Jurkat, Clone E6-1 (cell line): ENCODE measurements at regions not wholly inside any gene's neighbourhood (a gene's known extent, or its start where the extent isn't known, plus 50 kb on each side); places are given as distances from the start of the nearest gene placed in this dataset.
"Not testable (repeated sequence)": the region's sequence is repeated elsewhere in the genome, so short reads cannot be mapped to it uniquely, and the experiment has no call there.

Experiments
- DNase-seq: peaks from one replicate; pipeline ENCODE4 v3.0.0-alpha.2; 2011; ENCODE audit warnings: low read depth, low spot score
- H3K4me3 ChIP-seq: 2 replicates; pipeline ENCODE4 v1.5.1; 2011; ENCODE audit warnings: mild to moderate bottlenecking, low read length, control low read depth, moderate library complexity

DNA sequence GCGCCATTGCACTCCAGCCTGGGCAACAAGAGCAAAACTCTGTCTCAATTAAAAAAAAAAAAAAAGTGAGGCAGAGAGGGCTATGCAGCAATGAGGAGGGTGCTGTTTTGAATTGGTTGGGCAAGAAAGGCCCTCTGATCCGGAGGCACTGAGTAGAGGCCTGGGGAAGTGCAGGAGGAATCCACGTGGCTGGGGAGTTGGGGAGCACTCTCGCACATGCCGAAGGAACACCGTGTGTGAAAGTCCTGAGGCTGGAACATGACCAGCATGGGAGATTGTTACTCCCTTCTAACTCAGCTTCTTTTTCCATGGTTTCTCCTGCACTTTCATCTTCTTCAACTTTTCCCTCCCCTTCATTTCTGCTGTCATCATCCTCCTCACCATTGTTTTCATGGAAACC is 347.9 kb upstream of the HS6ST1 start:
- DNase-seq = no peak

DNA sequence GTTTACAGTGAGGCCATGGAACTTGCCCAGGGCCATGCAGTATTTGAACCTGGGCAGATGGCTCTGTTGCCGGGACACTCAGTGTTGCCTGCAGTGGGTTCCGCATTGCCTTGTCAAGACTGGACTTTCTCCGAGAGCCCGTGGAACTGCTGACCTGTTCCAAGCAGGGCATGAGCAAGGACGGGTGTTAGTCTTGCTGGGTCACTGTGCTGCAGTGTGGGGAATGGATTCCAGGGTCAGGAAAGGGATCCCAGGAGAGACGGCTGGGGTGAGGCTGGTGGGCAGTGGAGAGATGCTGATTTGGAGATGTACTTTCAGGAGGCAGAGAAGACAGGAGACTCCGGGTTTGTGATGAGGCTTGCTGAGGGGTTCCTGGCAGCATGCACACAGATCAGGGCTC is 348.7 kb upstream of the HS6ST1 start:
- DNase-seq = no peak
- H3K4me3 ChIP-seq = no peak overlapping the region

More for the DNA sequence above, 347.9 kb upstream of the HS6ST1 start:
- H3K4me3 ChIP-seq = no peak overlapping the region

DNA sequence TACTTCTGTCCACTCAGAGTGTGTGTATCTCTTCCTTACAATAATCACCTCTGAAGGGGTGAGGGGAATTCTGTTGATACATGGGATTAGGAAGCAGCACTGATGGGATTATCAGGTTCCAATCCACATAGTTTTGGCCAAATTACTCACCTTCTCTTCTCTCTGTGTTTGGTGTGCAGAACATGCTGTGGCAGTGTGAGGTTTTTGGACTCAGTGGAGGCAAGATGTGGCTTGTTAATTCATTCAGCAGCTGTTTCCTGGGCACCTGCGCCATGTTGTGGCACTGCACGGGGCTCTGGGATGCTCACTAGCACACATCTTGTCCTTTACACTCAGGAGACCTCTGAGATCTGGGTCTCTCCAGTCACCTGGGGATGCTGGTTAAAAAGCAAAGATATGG is 350.3 kb upstream of the HS6ST1 start:
- no peak overlapping the region for H3K4me3 ChIP-seq
- peak; percentile 60 for DNase-seq

DNA sequence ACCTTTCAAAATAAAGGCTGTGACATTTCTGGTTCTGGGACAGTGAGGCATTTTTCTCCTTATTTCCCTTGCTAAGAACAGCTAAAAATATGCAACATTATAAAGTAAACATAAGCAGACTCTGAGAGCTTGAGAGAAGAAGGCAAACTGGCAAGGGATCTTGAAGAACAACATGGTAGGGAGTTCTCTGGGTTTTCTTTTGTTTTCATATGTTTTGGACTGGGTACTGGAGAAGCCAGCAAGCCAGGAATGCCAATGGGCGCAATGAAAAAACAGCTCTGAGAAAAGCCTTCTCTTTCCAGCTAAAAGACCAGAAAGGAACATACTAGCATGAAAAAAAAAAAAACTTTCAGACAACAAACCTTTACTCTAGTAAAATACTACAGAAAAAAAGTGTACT is 351.4 kb upstream of the HS6ST1 start:
- H3K4me3 ChIP-seq = no peak overlapping the region
- no peak for DNase-seq

DNA sequence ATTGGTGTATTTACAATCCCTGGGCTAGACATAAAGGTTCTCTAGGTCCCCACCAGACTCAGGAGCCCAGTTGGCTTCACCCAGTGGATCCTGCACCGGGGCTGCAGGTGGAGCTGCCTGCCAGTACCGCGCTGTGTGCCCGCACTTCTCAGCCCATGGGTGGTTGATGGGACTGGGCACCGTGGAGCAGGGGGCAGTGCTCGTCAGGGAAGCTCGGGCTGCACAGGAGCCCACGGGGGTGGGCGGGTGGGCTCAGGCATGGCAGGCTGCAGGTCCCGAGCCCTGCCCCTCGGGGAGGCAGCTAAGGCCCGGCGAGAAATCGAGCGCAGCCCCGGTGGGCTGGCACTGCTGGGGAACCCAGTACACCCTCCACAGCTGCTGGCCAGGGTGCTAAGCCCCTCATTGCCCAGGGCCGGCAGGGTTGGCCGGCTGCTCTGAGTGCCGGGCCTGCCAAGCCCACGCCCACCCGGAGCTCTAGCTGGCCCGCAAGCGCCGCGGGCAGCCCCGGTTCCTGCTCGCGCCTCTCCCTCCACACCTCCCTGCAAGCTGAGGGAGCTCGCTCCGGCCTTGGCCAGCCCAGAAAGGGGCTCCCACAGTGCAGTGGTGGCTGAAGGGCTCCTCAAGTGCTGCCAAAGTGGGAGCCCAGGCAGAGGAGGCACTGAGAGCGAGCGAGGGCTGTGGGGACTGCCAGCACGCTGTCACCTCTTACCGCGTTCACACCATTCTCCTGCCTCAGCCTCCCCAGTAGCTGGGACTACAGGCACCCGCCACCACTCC is 353.5 kb upstream of the HS6ST1 start:
- H3K4me3 ChIP-seq, DNase-seq: not testable (repeated sequence)

DNA sequence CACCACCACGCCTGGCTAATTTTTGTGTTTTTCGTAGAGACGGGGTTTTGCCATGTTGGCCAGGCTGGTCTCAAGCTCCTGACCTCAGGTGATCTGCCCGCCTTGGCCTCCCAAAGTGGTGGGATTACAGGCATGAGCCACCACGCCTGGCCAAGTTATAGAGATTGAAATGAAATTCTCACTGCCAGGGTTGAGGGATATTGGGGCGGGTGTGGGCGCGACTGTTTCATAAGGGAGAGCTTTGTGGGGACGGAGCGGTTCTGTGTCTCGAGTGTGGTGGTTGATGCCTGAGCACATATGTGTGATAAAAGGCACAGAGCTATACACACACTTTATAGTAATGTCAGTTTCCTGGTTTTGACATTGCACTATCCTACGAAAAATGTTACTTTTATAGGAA is 361.0 kb upstream of the HS6ST1 start:
- not testable (repeated sequence) for H3K4me3 ChIP-seq, DNase-seq

DNA sequence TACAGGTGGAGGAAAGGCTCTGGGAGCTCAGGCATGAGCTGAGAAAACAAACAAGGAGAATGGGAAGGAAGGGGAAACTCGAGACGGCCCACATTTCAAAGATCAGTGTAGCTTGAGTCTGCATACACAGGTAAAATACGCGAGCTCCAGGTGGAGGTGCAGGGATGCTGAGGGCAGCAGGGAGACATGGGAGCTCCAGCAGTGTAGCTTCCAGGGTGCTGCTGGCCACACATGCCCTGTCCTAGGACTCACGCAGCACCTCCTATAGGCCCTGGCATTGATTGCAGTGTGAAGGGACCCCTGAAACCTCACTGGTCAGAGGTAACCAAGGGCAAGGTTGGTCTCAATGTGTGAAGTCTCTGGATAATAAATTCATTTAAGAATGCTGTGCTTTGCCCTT is 362.8 kb upstream of the HS6ST1 start:
- H3K4me3 ChIP-seq = no peak overlapping the region
- DNase-seq = no peak

DNA sequence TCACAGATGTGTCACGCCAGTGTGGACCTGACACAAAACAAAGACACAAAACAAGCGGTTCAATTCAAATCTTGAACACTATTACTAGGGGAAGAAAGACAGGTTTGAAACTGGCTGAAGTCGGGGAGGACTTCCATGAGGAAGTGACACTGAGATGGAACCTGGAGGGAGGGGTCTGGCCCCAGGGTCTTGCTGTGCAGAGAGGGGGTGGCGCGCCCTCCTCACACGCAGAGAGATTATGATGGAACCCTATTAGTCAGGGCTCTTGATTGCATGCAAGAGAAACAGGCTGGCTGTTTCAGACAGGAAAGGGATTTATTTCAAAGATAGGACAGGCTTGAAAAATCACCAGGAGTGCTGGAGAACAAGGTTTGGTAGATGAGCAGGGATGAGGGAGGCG is 363.6 kb upstream of the HS6ST1 start:
- no peak overlapping the region for H3K4me3 ChIP-seq

DNA sequence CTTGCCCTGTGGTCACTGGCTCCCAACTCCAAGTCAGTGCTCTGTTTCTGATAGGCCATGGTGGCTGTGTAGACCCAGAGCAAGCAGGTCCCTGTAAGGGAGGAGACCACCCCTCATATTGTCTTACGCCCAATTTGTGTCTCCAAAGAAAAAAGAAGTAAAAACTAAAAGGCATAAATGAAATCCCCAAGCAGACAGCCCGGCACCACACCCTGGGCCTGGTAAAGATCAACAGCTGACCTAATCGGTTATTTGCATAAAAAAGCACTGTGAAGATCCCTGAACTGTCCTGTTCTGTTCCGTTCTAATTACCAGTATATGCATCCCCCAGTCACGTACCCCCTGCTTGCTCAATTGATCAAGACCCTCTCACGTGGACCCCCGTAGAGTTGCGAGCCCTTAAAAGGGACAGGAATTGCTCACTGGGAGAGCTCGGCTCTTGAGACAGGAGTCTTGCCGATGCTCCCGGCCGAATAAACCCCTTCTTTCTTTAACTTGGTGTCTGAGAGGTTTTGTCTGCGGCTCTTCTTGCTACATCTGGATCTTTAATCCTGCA is 364.1 kb upstream of the HS6ST1 start:
- no peak for DNase-seq
- no peak overlapping the region for H3K4me3 ChIP-seq

More for the DNA sequence above, 363.6 kb upstream of the HS6ST1 start:
- no peak for DNase-seq

DNA sequence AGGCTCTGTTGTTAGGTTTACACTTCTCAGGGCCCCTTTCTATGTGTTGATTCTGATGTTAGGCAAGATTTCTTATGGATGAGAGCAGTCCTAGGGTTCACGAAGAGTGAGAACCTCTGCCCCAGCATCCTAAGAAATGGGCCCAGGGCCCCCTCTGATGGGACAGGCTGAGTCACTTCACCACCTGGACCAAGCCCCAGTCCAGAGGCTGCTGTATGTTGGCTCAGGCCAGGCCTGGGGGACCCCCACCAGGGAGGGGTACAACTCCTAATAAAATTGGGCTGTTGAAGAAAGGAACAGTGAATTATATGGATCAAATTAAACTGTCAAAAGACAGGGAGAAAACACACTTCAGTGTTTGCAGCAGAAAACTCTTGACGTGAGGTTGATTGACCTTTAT is 365.9 kb upstream of the HS6ST1 start:
- no peak for DNase-seq
- no peak overlapping the region for H3K4me3 ChIP-seq

DNA sequence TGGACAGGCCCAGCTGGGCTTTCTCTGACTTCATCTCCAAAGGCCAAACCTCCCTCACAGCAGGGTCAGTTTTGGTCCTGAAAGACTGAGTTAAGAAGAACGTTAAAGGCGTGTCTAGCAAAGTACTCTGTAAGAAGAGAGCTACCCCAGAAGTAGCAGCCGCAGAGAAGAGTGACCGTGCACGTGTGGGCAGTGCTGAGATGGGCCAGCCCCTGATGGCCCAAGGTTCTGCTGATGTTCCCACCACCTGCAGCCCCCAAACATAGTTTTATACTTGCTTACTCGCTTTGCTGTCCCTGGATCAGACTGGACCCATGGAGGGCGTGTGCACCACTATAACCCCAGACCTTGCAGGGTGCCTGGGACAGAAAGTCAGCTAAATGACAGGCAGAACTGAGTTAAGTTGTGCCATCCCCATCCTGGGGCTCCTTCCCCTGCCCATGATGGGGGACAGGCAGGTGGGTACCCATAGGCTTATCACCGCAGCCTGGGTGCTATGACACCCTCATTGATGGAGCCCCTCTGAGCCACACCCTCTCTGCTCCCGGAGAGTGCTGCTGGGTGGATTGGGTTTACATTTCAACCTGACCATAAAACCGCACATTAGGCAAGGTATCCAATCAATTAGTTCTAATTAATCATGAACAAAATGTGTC is 367.3 kb upstream of the HS6ST1 start:
- no peak overlapping the region for H3K4me3 ChIP-seq
- no peak for DNase-seq

DNA sequence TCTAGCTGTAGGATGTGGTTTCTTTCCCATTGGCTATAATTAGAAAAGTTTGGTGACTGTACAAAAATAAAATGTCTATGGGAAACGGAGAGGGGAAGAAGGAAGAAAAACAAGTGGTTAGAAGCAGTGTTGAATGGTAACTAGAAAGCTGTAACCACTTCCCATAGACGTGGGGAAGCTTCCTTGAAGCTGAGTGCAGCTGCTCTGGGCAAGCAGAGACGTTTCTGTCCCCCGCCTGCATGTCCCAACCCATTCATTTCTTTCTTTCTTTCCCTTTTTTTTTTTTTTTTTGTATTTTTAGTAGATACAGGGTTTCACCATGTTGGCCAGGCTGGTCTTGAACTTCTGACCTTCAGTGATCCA is 367.8 kb upstream of the HS6ST1 start:
- peak; percentile 93 for DNase-seq
- no peak overlapping the region for H3K4me3 ChIP-seq

DNA sequence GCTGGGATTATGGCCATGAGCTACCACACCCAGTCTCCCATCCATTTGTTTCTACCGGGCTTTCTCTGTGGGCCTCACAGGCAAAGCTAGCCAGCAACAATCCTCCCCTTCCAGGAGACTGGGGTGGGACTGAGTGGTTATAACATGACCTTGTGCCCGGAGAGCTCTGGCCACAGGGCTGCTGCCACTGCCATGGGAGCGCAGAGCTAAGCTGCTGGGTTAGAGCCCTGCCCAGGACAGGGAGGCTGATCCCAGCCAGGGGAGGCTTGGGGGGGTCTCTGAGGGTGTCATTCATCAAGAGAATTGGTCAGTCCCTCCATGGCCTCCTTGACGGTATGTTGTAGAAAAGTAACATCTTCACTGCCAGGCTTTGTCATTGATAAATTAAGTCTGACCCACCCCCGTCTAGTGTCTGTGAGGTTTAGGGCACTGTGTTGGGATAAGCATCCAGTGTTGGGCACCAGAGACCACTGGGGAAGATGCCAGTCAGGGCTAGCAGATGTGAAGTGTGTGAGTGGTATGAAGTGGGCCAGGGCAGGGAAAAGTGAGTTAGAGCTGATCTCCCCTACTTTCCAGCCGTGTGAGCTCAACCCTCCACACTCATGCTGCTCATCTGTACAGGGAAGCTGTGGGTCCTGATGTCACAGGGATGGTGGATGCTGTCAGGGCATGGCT is 368.4 kb upstream of the HS6ST1 start:
- no peak overlapping the region for H3K4me3 ChIP-seq
- DNase-seq = no peak

DNA sequence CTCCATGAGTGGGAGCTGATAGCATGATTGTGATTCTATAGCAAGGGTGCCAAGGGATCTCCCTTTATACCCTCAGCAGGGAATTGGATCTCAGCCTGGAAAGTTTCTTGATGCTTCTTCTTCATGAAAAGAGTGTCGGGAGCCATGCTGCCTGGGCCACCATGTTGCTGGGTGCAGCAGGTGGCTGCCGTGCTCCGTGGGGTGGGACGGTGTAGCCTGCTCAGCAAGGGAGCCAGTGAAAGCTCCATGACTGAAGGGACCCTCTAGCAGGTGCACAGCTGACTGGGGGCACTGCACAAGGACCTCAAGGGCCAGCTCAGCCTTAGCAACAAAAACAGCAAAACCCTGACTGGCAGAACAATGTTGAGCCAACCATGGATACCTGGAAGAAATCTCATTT is 368.9 kb upstream of the HS6ST1 start:
- no peak overlapping the region for H3K4me3 ChIP-seq
- no peak for DNase-seq

DNA sequence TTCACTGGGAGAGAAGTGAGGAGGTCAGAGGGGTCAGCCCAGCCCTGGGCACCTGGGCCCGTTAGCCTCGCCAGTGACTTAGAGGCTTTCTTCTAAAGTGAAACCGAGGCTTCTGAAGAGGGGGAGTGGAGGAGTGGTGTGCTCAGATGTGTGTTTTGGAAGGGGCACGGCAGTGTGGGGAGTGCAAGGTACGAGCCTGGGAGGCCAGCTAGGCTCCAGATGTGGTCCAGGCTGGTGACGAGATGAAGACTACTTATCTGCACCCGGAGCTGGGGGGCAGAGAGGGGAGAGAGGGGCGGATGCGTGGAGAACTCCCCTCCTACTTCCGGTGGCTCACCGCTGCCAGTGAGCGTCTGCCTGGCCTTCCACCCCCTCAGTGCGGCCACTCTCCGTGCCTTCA is 371.3 kb upstream of the HS6ST1 start:
- H3K4me3 ChIP-seq = peak overlapping the region; percentile 42
- DNase-seq = peak; percentile 77

DNA sequence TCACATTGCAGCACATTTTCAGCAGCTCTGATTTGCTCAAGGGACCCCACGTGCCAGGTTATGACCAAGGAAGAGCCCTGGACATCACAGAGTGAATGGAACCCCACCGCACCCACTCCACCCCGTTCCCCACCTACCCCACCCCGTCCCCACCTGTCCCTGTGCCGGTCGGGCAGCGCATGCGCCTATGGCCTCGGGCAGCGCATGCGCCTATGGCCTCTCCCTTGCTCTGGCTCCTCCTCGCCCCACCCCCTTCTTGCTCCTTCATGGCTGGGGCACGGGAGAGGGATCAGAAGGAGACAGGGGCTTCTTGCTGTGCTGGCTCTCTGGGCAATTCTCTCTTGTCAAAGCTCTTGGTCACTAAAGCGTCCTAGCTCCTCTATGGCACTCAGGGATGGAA is 371.8 kb upstream of the HS6ST1 start:
- DNase-seq = no peak
- H3K4me3 ChIP-seq = peak overlapping the region; percentile 42

DNA sequence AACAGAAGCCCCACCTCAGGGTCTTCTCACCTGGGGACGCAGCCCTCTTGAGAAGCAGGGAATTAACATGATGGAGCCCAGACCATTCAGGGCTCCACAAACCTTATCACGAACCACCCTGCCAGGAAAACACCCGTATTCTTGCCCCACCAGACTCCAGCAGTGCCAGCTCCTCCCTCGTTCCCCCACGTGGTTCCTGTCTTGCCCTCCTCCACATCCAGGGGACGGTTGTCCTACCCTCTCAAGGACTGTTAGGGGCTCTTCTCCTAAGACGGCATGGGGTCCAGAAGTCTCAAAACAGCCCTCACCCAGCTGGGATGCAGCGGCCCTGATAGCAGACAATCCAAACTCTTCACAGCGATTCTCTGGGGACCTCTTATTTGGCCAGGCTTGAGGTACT is 372.2 kb upstream of the HS6ST1 start:
- H3K4me3 ChIP-seq = no peak overlapping the region
- no peak for DNase-seq

DNA sequence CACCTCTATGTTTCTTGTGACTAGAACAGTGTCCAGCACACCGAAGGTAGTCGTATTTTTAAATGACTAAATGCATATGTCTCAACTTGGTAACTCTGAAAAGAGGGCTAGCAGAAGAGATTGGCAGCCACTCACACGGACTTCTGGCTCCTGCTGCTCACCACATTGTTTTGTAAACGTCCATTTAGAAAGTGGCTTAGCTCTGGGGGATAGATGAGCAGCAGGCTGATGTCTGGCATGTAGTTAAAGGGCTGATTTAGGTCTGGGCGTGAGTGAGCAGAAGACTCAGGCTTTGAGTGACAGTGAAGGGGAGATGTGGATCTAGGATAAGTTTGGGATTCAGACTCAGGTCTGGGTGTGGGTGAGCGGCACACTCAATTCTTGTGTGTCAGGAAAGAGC is 372.9 kb upstream of the HS6ST1 start:
- DNase-seq = no peak
- H3K4me3 ChIP-seq = no peak overlapping the region

DNA sequence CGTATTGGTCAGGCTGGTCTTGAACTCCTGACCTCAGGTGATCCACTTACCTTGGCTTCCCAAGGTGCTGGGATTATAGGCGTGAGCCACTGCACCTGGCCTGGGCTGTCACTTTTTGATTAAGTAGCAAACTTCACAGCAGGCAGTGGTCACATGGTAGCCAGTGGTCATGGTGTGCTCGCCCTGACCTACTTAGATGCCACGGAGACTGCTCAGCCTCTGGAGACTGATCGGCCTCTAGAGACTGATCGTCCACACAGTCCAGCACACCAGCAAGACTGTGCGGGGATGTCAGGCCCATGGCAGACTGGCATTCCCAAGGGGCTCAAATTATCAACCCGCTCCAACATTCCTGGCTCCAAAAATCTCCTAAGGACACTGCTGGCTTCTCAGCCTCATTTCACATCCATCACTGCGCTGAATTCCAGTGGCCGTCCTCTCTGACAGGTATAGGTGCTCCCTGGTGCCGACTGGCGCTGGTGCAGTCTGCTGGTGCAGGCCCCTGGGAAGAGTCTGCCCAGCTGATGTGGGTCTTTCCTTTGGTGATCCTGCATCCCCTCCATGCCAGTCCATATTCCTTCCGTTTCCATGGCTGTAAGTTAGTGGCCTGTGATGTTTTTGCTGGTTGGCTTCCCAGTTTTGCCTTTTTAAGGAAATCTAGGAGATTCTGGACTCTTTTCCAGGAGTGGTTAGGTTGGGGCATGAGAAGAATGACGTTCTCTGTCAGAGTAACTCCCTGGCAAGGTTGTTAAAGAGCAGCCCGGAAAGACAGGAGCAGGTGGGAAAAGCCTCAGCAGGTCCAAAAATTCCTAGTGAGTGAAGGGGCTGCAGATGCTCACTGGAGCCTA is 374.5 kb upstream of the HS6ST1 start:
- no peak for DNase-seq
- H3K4me3 ChIP-seq = no peak overlapping the region

DNA sequence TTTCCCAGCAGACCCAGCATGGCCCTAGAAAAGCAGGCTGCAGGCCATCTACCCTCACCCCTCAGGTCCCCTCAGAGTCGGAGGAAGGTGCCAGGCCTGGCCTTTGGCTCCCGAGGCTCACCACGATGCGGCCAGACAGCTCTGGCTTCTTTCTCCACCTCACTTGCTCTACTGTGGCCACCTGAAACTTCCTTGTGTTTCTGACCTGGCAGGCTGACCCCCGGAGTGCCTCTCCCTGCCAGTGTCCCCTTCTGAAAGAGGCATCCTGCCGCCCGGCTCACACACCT is 375.0 kb upstream of the HS6ST1 start:
- no peak overlapping the region for H3K4me3 ChIP-seq
- DNase-seq = no peak
